CD14-positive monocyte (primary cell): ENCODE measurements at regions not wholly inside any gene's neighbourhood (a gene's known extent, or its start where the extent isn't known, plus 50 kb on each side); places are given as distances from the start of the nearest gene placed in this dataset.

Experiments used
- DNase-seq, 3 donors: peaks; one replicate each; pipeline ENCODE4 v3.0.0-alpha.2; 2011 to 2022
- H2AFZ ChIP-seq: 2 replicates; pipeline ENCODE4 v1.6.0; 2012; ENCODE audit warnings: mild to moderate bottlenecking, low read depth, low read length, inconsistent platforms; ENCODE audit not compliant: insufficient read depth, poor library complexity, severe bottlenecking
- H3K27ac ChIP-seq, 2 donors: 1 replicate in 1 of 2; 2 replicates in 1 of 2; pipeline ENCODE4 v1.5.1; 2012 to 2013; ENCODE audit warnings: low read length in 2 of 2, control low read depth in 1 of 2, inconsistent platforms in 1 of 2, low read depth in 1 of 2, mild to moderate bottlenecking in 1 of 2
- H3K27me3 ChIP-seq, 2 donors: one replicate each; pipeline versions ENCODE4 v1.6.0 to v1.6.1; 2011 to 2013; ENCODE audit warnings: low read length in 2 of 2; ENCODE audit not compliant: control insufficient read depth in 2 of 2, insufficient read depth in 2 of 2
- H3K36me3 ChIP-seq, 2 donors: replicated peaks in 1 of 2; 1 replicate in 1 of 2; 2 replicates in 1 of 2; pipeline versions ENCODE4 v1.5.1 to v1.6.1; 2012 to 2013; ENCODE audit warnings: low read length in 2 of 2, control low read depth in 1 of 2, inconsistent platforms in 1 of 2, mild to moderate bottlenecking in 1 of 2; ENCODE audit not compliant: insufficient read depth in 2 of 2, control insufficient read depth in 1 of 2
- H3K4me1 ChIP-seq, 2 donors: 1 replicate in 1 of 2; 2 replicates in 1 of 2; pipeline versions ENCODE4 v1.5.1 to v1.6.1; 2012 to 2013; ENCODE audit warnings: low read length in 2 of 2, control low read depth in 1 of 2, inconsistent platforms in 1 of 2, mild to moderate bottlenecking in 1 of 2, moderate library complexity in 1 of 2; ENCODE audit not compliant: insufficient read depth in 2 of 2, control insufficient read depth in 1 of 2
- H3K4me2 ChIP-seq: replicated peaks from 2 replicates; pipeline ENCODE3; 2012; ENCODE audit warnings: low read length, moderate library complexity, mild to moderate bottlenecking; ENCODE audit not compliant: poor library complexity, severe bottlenecking; ENCODE audit errors: extremely low read depth
- H3K4me3 ChIP-seq, 3 experiments: fragments of 200-600 bp in 1 of 3; sonication (generic) in 1 of 3; replicated peaks in 1 of 3; 1 replicate in 2 of 3; 2 replicates in 1 of 3; pipeline ENCODE4 v1.5.1; 2011 to 2013; ENCODE audit warnings: low read length in 3 of 3, mild to moderate bottlenecking in 3 of 3, control low read depth in 2 of 3, low read depth in 2 of 3, inconsistent platforms in 1 of 3, moderate library complexity in 1 of 3
- H3K79me2 ChIP-seq: 2 replicates; pipeline ENCODE4 v1.6.0; 2012; ENCODE audit warnings: mild to moderate bottlenecking, control low read depth, inconsistent platforms, low read length, moderate library complexity; ENCODE audit not compliant: insufficient read depth
- H3K9ac ChIP-seq: 2 replicates; pipeline ENCODE4 v1.6.0; 2017; ENCODE audit warnings: low read length, mild to moderate bottlenecking; ENCODE audit not compliant: insufficient read depth, poor library complexity, severe bottlenecking
- H3K9me3 ChIP-seq, 2 donors: replicated peaks in 1 of 2; 1 replicate in 1 of 2; 2 replicates in 1 of 2; pipeline versions ENCODE4 v1.5.1 to v1.6.1; 2012 to 2013; ENCODE audit warnings: low read length in 2 of 2, control low read depth in 1 of 2; ENCODE audit not compliant: control insufficient read depth in 1 of 2, insufficient read depth in 1 of 2
- H4K20me1 ChIP-seq: 2 replicates; pipeline ENCODE4 v1.6.0; 2012; ENCODE audit warnings: mild to moderate bottlenecking, low read length, control low read depth, moderate library complexity; ENCODE audit not compliant: insufficient read depth
- H3K27ac Mint-ChIP-seq, 7 donors: one replicate each; pipeline ENCODE4 v1.8.0; 2020; ENCODE audit warnings: mild to moderate bottlenecking in 7 of 7, mixed read lengths in 7 of 7, moderate library complexity in 6 of 7, inconsistent platforms in 2 of 7
- H3K27me3 Mint-ChIP-seq, 3 donors: one replicate each; pipeline ENCODE4 v1.8.0; 2021 to 2022; ENCODE audit warnings: low read depth in 3 of 3, mild to moderate bottlenecking in 3 of 3, mixed read lengths in 3 of 3, moderate library complexity in 3 of 3, inconsistent platforms in 1 of 3
- H3K36me3 Mint-ChIP-seq, 2 donors: one replicate each; pipeline ENCODE4 v1.8.0; 2020; ENCODE audit warnings: mixed read lengths in 2 of 2, inconsistent platforms in 1 of 2, mild to moderate bottlenecking in 1 of 2
- H3K4me1 Mint-ChIP-seq: one replicate; pipeline ENCODE4 v1.8.0; 2020; ENCODE audit warnings: mild to moderate bottlenecking, mixed read lengths
- H3K4me3 Mint-ChIP-seq, 2 donors: one replicate each; pipeline ENCODE4 v1.8.0; 2020; ENCODE audit warnings: mild to moderate bottlenecking in 2 of 2, mixed read lengths in 2 of 2, moderate library complexity in 1 of 2
- H3K9me3 Mint-ChIP-seq, 7 donors: one replicate each; pipeline ENCODE4 v1.8.0; 2020 to 2022; ENCODE audit warnings: mixed read lengths in 7 of 7, mild to moderate bottlenecking in 6 of 7, moderate library complexity in 6 of 7, inconsistent platforms in 2 of 7
- CTCF ChIP-seq: fragments of 200-600 bp; IDR thresholded peaks from one replicate; pipeline ENCODE4 v1.8.0; 2022; ENCODE audit warnings: antibody characterized with exemption, mild to moderate bottlenecking
- WGBS: methylation state at CpG from one replicate; pipeline ENCODE4 v1.1.5; 2013; ENCODE audit warnings: missing lambda C conversion rate; ENCODE audit not compliant: insufficient coverage; 5-methylcytosine and 5-hydroxymethylcytosine counted together
- intact Hi-C, 2 donors: fragments of 100-400 bp; cut with micrococcal nuclease; formaldehyde crosslinking; loops; one replicate each; pipeline versions ENCODE4 v1.15.0 to v1.15.1; 2023

DNA sequence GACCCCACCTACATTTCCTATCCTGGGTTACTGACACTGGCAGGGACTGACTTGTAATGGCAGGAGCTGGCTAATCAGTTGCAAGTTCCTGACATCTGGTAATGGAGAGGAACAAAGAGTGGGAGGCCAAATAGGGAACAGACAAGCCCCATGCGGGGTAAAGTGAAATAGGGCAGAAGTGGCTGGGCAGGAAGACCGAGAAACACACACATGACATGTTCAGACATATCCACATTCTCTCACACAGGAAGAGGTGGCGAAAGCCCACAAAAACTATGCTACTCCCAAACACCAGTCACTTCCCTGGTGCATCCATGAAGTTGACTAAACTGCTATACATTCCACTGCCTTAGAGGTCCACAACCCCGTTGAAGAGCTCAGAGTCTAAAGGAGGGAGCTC, 394.1 kb upstream of the TBL1XR1 start:
- Histone ChIP-seq H3K27me3 (no peaks in the 10 kb centered on the region), H3K79me2 (no peaks in the 10 kb centered on the region), H3K4me1 (peaks cover 25 to 45% of the 10 kb centered on the region in 2 donors), H3K9ac (no peak overlapping the region), H2AFZ (no peak overlapping the region), H3K36me3 (no peaks in the 10 kb centered on the region), H3K9me3 (peaks cover 0 to 2% of the 10 kb centered on the region in 2 donors), H3K27ac (peak overlapping the region in 1 of 2 donors; percentile 35), H3K4me3 (no peak overlapping the region), H4K20me1 (no peaks in the 10 kb centered on the region), H3K4me2 (peak overlapping the region; percentile 37)
- peak; percentile 32 to 58 (median 54) for DNase-seq
- Mint-ChIP-seq H3K4me3 (peak overlapping the region in 1 of 2 donors; percentile 76), H3K27me3 (no peaks in the 10 kb centered on the region), H3K36me3 (no peaks in the 10 kb centered on the region), H3K27ac (peak overlapping the region in 6 of 7 donors; percentile 26 to 88 (median 62)), H3K9me3 (peaks cover 0 to 5% (median 2%) of the 10 kb centered on the region in 7 donors), H3K4me1 (peaks cover 49% of the 10 kb centered on the region)
- intact Hi-C loops = no loop called here
- no peak for TF ChIP-seq CTCF
- WGBS = 0% methylated on average over 1 of the region's 4 CpGs

GRCh38 chr3:177594096-177594495, 396.8 kb upstream of the TBL1XR1 start:
- Histone ChIP-seq H3K4me2 (no peak overlapping the region), H3K4me3 (no peak overlapping the region), H3K79me2 (no peaks in the 10 kb centered on the region), H3K27ac (no peak overlapping the region), H3K36me3 (no peaks in the 10 kb centered on the region), H4K20me1 (no peaks in the 10 kb centered on the region), H3K4me1 (peaks cover 49 to 69% of the 10 kb centered on the region in 2 donors), H3K27me3 (no peaks in the 10 kb centered on the region), H3K9me3 (no peaks in the 10 kb centered on the region), H2AFZ (no peak overlapping the region), H3K9ac (no peak overlapping the region)
- no peak for DNase-seq
- 62% methylated on average over 4 of the region's 6 CpGs for WGBS
- Mint-ChIP-seq H3K4me3 (no peak overlapping the region), H3K27ac (peak overlapping the region in 2 of 7 donors; percentile 3 to 11), H3K36me3 (no peaks in the 10 kb centered on the region), H3K4me1 (peaks cover 67% of the 10 kb centered on the region), H3K27me3 (no peaks in the 10 kb centered on the region), H3K9me3 (peaks cover 0 to 2% (median 0%) of the 10 kb centered on the region in 7 donors)
- TF ChIP-seq CTCF = no peak
- intact Hi-C loops = no loop called here
